HCT116 (cell line): ENCODE measurements at regions not wholly inside any gene's neighbourhood (a gene's known extent, or its start where the extent isn't known, plus 50 kb on each side); places are given as distances from the start of the nearest gene placed in this dataset.

Experiments used
- ATAC-seq: fragments of 200-7000 bp; cut with Tn5 transposase; 2 replicates; pipeline ENCODE4 v1.9.1; 2020; ENCODE audit warnings: mild to moderate bottlenecking, moderate library complexity
- BruUV-seq: library from RNA; stranded (reverse); fragments of 400-500 nt; replicated peaks from 2 replicates; lab custom pipeline; 2021; lab: Mats Ljungman, UMichigan
- CTCF ChIA-PET: fragments of 300-600 bp; sonication (Branson Sonifier 250); formaldehyde crosslinking; loops from one replicate; lab custom pipeline; 2021; ENCODE audit warnings: antibody characterized with exemption; lab: Charles Lee
- POLR2A ChIA-PET: fragments of 300-600, 350-600 bp; sonication (Branson Sonifier 250); formaldehyde crosslinking; loops from one replicate; lab custom pipeline; 2021; ENCODE audit warnings: antibody characterized with exemption; lab: Charles Lee
- RAD21 ChIA-PET, 2 experiments: fragments of 300-600 bp; sonication (Branson Sonifier 250); formaldehyde crosslinking; loops; one replicate each; lab custom pipeline; 2023; ENCODE audit warnings: low total read pairs in 2 of 2; ENCODE audit not compliant: uncharacterized antibody in 2 of 2, unreplicated experiment in 2 of 2, low non-redundant PET in 1 of 2; lab: Charles Lee
- DNase-seq: peaks from one replicate; pipeline ENCODE4 v3.0.0-alpha.2; 2010; ENCODE audit warnings: low read depth, low spot score
- H2AFZ ChIP-seq: fragments of 200-600 bp; shearing (Covaris generic), sonication (generic); 2 replicates; pipeline ENCODE4 v1.6.1; 2017; ENCODE audit warnings: low read depth, mixed run types, mixed read lengths, antibody characterized with exemption, low read length; ENCODE audit not compliant: poor library complexity, severe bottlenecking
- H3K27ac ChIP-seq: 2 replicates; pipeline ENCODE4 v1.5.1; 2012; ENCODE audit warnings: low read depth, low read length
- H3K27me3 ChIP-seq: fragments of 200-600 bp; sonication (generic); 2 replicates; pipeline ENCODE4 v1.6.1; 2016; ENCODE audit warnings: mixed run types, low read length, mixed read lengths; ENCODE audit not compliant: insufficient read depth
- H3K36me3 ChIP-seq, 2 experiments: fragments of 200-500 bp in 1 of 2; fragments of 200-600 bp in 1 of 2; sonication (Bioruptor generic) in 1 of 2; sonication (generic) in 1 of 2; 2 replicates each; pipeline versions ENCODE4 v1.5.1 to v1.6.1; 2014 to 2016; ENCODE audit warnings: low read length in 2 of 2, inconsistent platforms in 1 of 2, mixed read lengths in 1 of 2, mixed run types in 1 of 2; ENCODE audit not compliant: insufficient read depth in 2 of 2, control insufficient read depth in 1 of 2
- H3K4me1 ChIP-seq, 2 experiments: fragments of 200-600 bp in 1 of 2; sonication (generic) in 1 of 2; 2 replicates each; pipeline versions ENCODE4 v1.5.1 to v1.6.1; 2012 to 2017; ENCODE audit warnings: low read length in 2 of 2, inconsistent platforms in 1 of 2, mild to moderate bottlenecking in 1 of 2, mixed read lengths in 1 of 2, mixed run types in 1 of 2, moderate library complexity in 1 of 2; ENCODE audit not compliant: insufficient read depth in 2 of 2, control insufficient read depth in 1 of 2
- H3K4me2 ChIP-seq: fragments of 200-600 bp; sonication (generic); 2 replicates; pipeline ENCODE4 v1.6.1; 2017; ENCODE audit warnings: mixed run types, low read length, mixed read lengths
- H3K4me3 ChIP-seq, 2 experiments: fragments of 200-600 bp in 1 of 2; sonication (generic) in 1 of 2; replicated peaks in 1 of 2; 2 replicates each; pipeline ENCODE4 v1.5.1; 2011 to 2016; ENCODE audit warnings: low read length in 2 of 2, control low read depth in 1 of 2, low read depth in 1 of 2, mild to moderate bottlenecking in 1 of 2, mixed read lengths in 1 of 2, mixed run types in 1 of 2
- H3K79me2 ChIP-seq: fragments of 200-600 bp; sonication (generic); 2 replicates; pipeline ENCODE4 v1.6.1; 2017; ENCODE audit warnings: mild to moderate bottlenecking, mixed run types, low read length, moderate library complexity, mixed read lengths; ENCODE audit not compliant: insufficient read depth
- H3K9ac ChIP-seq: fragments of 200-600 bp; sonication (generic); 2 replicates; pipeline ENCODE4 v1.6.1; 2016; ENCODE audit warnings: low read length, mixed read lengths
- H3K9me2 ChIP-seq: fragments of 200-600 bp; sonication (generic), shearing (Covaris generic); 2 replicates; pipeline ENCODE4 v1.6.1; 2017; ENCODE audit warnings: mixed run types, mild to moderate bottlenecking, moderate library complexity; ENCODE audit not compliant: insufficient read depth
- H3K9me3 ChIP-seq, 2 experiments: fragments of 200-500 bp in 1 of 2; fragments of 200-600 bp in 1 of 2; sonication (Bioruptor generic) in 1 of 2; sonication (generic) in 1 of 2; 2 replicates each; pipeline ENCODE4 v1.6.1; 2014 to 2017; ENCODE audit warnings: low read length in 2 of 2, mixed read lengths in 2 of 2, inconsistent platforms in 1 of 2, low read depth in 1 of 2, mild to moderate bottlenecking in 1 of 2, mixed run types in 1 of 2, moderate library complexity in 1 of 2; ENCODE audit not compliant: control insufficient read depth in 1 of 2, insufficient read depth in 1 of 2
- H4K20me1 ChIP-seq: fragments of 200-600 bp; sonication (generic), shearing (Covaris generic); 2 replicates; pipeline ENCODE4 v1.6.1; 2017; ENCODE audit warnings: mixed run types, mild to moderate bottlenecking, moderate library complexity; ENCODE audit not compliant: insufficient read depth
- CEBPB ChIP-seq: IDR thresholded peaks from 2 replicates; pipeline ENCODE4 v1.6.1; 2012; ENCODE audit warnings: low read depth
- CTCF ChIP-seq, 3 experiments: fragments of 200-600 bp in 1 of 3; sonication (generic) in 1 of 3; IDR thresholded peaks in 2 of 3; conservative IDR thresholded peaks in 1 of 3; 2 replicates each; pipeline ENCODE4 v1.5.1; 2012 to 2017; ENCODE audit warnings: low read depth in 2 of 3, low read length in 2 of 3, antibody characterized with exemption in 1 of 3, borderline replicate concordance in 1 of 3, control low read depth in 1 of 3, mild to moderate bottlenecking in 1 of 3, mixed read lengths in 1 of 3, mixed run types in 1 of 3, moderate library complexity in 1 of 3; ENCODE audit not compliant: insufficient read depth in 1 of 3
- EGR1 ChIP-seq: IDR thresholded peaks from 2 replicates; pipeline ENCODE4 v1.6.1; 2012; ENCODE audit warnings: low read depth
- ELF1 ChIP-seq: IDR thresholded peaks from 2 replicates; pipeline ENCODE4 v1.6.1; 2012; ENCODE audit warnings: low read depth, borderline replicate concordance
- EZH2 ChIP-seq: fragments of 200-600 bp; sonication (generic); IDR thresholded peaks from 2 replicates; pipeline ENCODE4 v1.6.1; 2017; ENCODE audit warnings: antibody characterized with exemption, mixed run types
- JUND ChIP-seq: IDR thresholded peaks from 2 replicates; pipeline ENCODE4 v1.6.1; 2012
- POLR2A ChIP-seq: IDR thresholded peaks from 2 replicates; pipeline ENCODE4 v1.7.0; 2011; ENCODE audit warnings: borderline replicate concordance; ENCODE audit not compliant: insufficient read depth, insufficient read length; ENCODE audit errors: extremely low read depth
- POLR2AphosphoS5 ChIP-seq: IDR thresholded peaks from 2 replicates; pipeline ENCODE4 v1.6.1; 2011; ENCODE audit warnings: mild to moderate bottlenecking, low read depth, low read length, moderate library complexity
- SP1 ChIP-seq: IDR thresholded peaks from 2 replicates; pipeline ENCODE4 v1.6.1; 2012; ENCODE audit warnings: low read depth
- ZNF274 ChIP-seq: fragments of 200-500 bp; sonication (Bioruptor generic); IDR thresholded peaks from 2 replicates; pipeline ENCODE4 v1.6.1; 2014; ENCODE audit warnings: mild to moderate bottlenecking, low read depth, low read length, inconsistent platforms
- intact Hi-C: fragments of 100-400 bp; cut with micrococcal nuclease; formaldehyde crosslinking; loops from 2 replicates; pipeline ENCODE4 v1.10.0; 2022
- TF ChIP-seq, protein P1 (sequence below): IDR thresholded peaks from 2 replicates; pipeline ENCODE4 v1.6.1; 2012
- TF ChIP-seq, protein P2 (sequence below): IDR thresholded peaks from 2 replicates; pipeline ENCODE4 v1.6.1; 2011; ENCODE audit warnings: mild to moderate bottlenecking, low read length, moderate library complexity; ENCODE audit not compliant: insufficient replicate concordance; ENCODE audit errors: extremely low read depth

- H2AFZ ChIP-seq = no peak overlapping the region
- intact Hi-C loops = no loop called here
- ChIA-PET POLR2A (no interaction called here), CTCF (no interaction called here), RAD21 (no interaction called here)
- TF ChIP-seq, protein P1, sequence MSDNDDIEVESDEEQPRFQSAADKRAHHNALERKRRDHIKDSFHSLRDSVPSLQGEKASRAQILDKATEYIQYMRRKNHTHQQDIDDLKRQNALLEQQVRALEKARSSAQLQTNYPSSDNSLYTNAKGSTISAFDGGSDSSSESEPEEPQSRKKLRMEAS = no peak
- TF ChIP-seq JUND = no peak
- TF ChIP-seq SP1 = no peak
- no peak for TF ChIP-seq EZH2
- TF ChIP-seq CTCF (IDR thresholded peaks at IDR 0.05 in 2 of 3, conservative IDR thresholded peaks at IDR 0.05 in 1 of 3; ENCODE audit: borderline replicate concordance in 1 of 3, insufficient read depth in 1 of 3, low read depth in 2 of 3, low read length in 2 of 3) = no peak
- no peak for TF ChIP-seq ZNF274
- TF ChIP-seq EGR1 = no peak
- TF ChIP-seq CEBPB = no peak
- no peaks in the 10 kb centered on the region for H3K9me2 ChIP-seq
- ATAC-seq (no peak), DNase-seq (no peak)
- no peaks in the 10 kb centered on the region for H3K4me1 ChIP-seq
- no peaks in the 10 kb centered on the region for H3K79me2 ChIP-seq
- H3K4me3 ChIP-seq = no peak overlapping the region
- no peak overlapping the region for H3K4me2 ChIP-seq
- BruUV-seq = no TSS peak
- H3K9ac ChIP-seq = no peak overlapping the region
- H3K36me3 ChIP-seq = no peaks in the 10 kb centered on the region
- H3K27ac ChIP-seq = no peak overlapping the region
- H4K20me1 ChIP-seq = no peaks in the 10 kb centered on the region
- no peaks in the 10 kb centered on the region for H3K9me3 ChIP-seq
- no peaks in the 10 kb centered on the region for H3K27me3 ChIP-seq
Observed at GRCh38 chr6:120569714-120570113, 764.6 kb downstream of the TBC1D32 start.

GRCh38 chr6:120564779-120565178, 769.5 kb downstream of the TBC1D32 start:
- Histone ChIP-seq H3K9ac (no peak overlapping the region), H2AFZ (no peak overlapping the region), H3K4me2 (no peak overlapping the region), H3K36me3 (no peaks in the 10 kb centered on the region), H3K4me3 (no peak overlapping the region), H4K20me1 (no peaks in the 10 kb centered on the region), H3K4me1 (no peaks in the 10 kb centered on the region), H3K27me3 (no peaks in the 10 kb centered on the region), H3K79me2 (no peaks in the 10 kb centered on the region), H3K9me3 (no peaks in the 10 kb centered on the region), H3K9me2 (no peaks in the 10 kb centered on the region), H3K27ac (no peak overlapping the region)
- intact Hi-C loops = no loop called here
- ChIA-PET POLR2A (no interaction called here), CTCF (no interaction called here), RAD21 (no interaction called here)
- ATAC-seq (no peak), DNase-seq (no peak)
- BruUV-seq = no TSS peak
- no peak for TF ChIP-seq SP1
- no peak for TF ChIP-seq ELF1
- TF ChIP-seq ZNF274 = no peak
- no peak for TF ChIP-seq JUND
- no peak for TF ChIP-seq EGR1
- TF ChIP-seq POLR2A = no peak
- TF ChIP-seq, protein P1 = no peak
- TF ChIP-seq POLR2AphosphoS5 = no peak
- TF ChIP-seq CEBPB = no peak
- TF ChIP-seq, protein P2, sequence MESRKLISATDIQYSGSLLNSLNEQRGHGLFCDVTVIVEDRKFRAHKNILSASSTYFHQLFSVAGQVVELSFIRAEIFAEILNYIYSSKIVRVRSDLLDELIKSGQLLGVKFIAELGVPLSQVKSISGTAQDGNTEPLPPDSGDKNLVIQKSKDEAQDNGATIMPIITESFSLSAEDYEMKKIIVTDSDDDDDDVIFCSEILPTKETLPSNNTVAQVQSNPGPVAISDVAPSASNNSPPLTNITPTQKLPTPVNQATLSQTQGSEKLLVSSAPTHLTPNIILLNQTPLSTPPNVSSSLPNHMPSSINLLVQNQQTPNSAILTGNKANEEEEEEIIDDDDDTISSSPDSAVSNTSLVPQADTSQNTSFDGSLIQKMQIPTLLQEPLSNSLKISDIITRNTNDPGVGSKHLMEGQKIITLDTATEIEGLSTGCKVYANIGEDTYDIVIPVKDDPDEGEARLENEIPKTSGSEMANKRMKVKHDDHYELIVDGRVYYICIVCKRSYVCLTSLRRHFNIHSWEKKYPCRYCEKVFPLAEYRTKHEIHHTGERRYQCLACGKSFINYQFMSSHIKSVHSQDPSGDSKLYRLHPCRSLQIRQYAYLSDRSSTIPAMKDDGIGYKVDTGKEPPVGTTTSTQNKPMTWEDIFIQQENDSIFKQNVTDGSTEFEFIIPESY = no peak
